ENCODE measurements at regions not wholly inside any gene's neighbourhood (a gene's known extent, or its start where the extent isn't known, plus 50 kb on each side); places are given as distances from the start of the nearest gene placed in this dataset.
"Not testable (repeated sequence)": the region's sequence is repeated elsewhere in the genome, so short reads cannot be mapped to it uniquely, and the experiment has no call there.

DNA sequence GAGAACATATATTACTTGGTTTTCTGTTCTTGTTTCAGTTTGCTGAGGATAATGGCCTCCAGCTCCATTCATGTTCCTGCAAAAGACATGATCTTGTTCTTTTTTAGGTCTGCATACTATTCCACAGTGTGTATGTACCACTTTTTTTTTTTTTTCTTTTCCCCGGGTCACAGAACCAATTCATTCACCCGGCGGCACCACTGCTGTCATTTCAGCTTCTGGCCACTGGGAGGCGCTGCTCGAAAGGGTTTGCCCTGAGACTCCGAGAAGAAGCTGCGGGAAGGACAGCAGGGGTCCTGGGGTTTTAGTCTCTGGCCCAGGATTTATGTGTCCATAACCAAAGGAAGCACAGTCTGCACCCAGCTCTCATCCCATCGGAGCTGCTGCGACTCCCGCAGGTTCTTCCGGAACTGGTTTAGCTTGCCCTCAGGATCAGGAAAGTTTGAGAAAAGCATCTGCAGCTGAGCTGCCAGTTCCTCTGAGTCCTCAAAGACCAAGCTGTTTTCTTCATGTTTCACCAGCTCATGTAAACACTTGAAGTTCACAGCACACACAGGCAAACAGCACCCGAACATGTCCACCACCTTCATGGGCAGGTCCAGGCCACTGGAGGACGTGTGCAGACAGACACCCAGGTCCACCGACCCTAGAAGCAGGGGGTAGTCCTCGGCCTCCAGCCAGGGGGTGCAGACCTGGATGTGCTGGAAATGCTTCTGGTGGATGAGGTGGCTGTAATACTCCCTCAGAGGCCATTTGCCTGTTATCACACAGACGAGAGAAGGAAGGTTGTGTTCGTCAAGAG is 76.3 kb upstream of the KCNAB1 start:
- intact Hi-C loops (cut with DNase I): not testable (repeated sequence)
- peak in 8 of 10 donors; percentile 17 to 92 (median 53) for DNase-seq

- DNase-seq: peak in 1 of 10 donors; percentile 86
- intact Hi-C loops (cut with DNase I): no loop called here
Measured at GRCh38 chr3:156044634-156044975, 75.8 kb upstream of the KCNAB1 start.

GRCh38 chr3:156048483-156048882 is 71.9 kb upstream of the KCNAB1 start:
- intact Hi-C loops (cut with DNase I); DNase-seq: not testable (repeated sequence)

- intact Hi-C loops (cut with DNase I): no loop called here
- DNase-seq: no peak
Measured at GRCh38 chr3:156050918-156051317, 69.5 kb upstream of the KCNAB1 start.

DNA sequence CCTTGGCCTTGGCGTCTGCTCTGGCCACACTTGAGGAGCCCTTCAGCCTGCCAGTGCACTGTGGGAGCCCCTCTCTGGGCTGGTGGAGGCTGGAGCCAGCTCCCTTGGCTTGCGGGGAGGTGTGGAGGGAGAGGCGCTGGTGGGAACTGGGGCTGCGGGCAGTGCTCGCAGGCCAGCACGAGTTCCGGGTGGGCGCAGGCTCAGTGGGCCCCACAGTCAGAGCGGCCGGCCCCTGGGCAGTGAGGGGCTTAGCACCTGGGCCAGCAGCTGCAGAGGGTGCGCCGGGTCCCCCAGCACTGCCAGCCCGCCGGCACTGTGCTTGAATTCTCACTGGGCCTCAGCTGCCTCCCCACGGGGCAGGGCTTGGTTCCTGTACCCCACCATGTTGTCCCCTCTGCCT is 68.7 kb upstream of the KCNAB1 start:
- intact Hi-C loops (cut with DNase I): no loop called here
- peak in 2 of 10 donors; percentile 72 to 77 for DNase-seq

GRCh38 chr3:156052115-156052514 is 68.3 kb upstream of the KCNAB1 start:
- DNase-seq: no peak
- intact Hi-C loops (cut with DNase I): no loop called here

DNA sequence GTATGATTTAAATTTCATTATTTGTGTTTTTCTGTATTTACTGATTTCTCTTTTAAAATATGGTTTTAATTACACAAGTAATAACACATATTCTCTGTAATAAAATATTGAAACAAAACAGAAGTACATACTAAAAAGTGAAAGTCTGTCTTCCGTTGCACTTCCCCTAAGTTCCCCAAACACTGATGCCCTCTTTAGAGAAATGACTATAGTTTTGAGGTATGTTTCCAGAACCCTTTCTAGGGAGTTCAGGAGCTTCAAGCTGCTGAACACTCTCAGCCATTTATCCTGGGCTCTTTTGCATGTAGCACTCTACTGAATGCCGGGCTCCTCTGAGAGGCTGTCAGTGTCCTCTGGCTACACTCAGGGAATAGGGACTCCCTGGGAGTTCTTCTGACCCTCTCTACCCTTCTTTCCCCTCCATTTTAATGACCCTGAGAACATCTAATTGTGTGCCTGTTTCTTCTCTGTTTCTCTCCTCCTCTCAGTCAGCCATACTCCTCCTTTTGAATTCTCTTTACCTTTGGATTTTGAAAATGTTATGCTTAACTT is 60.4 kb upstream of the KCNAB1 start:
- intact Hi-C loops (cut with DNase I): no loop called here
- DNase-seq: no peak

DNA sequence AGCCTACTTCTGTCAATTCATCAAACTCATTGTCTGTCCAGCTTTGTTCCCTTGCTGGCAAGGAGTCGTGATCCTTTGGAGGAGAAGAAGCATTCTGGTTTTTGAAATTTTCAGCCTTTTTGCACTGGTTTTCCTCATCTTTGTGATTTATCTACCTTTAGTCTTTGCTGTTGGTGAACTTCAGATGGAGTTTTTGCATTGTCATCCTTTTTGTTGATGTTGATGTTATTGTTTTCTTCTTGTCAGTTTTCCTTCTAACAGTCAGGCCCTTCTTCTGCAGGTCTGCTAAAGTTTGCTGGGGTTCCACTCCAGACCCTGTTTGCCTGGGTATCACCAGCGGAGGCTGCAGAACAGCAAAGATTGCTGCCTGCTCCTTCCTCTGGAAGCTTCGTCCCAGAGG is 52.2 kb upstream of the KCNAB1 start:
- intact Hi-C loops (cut with DNase I); DNase-seq: not testable (repeated sequence)

DNA sequence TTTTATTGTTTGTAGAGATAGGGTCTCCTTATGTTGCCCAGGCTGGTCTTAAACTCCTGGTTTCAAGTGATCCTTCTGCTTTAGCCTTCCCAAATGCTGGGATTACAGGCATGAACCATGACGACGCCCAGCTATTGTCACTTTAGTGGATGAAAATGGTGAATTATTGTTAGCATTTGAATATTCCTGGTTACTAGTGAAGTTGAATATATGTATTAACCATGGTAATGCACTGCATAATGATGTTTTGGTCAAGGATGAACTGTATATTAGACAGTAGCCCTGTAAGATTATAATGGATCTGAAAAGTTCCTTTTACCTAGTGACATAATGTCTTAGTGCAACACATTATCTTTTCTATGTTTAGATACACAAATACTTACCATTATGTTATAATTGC is 50.4 kb upstream of the KCNAB1 start:
- intact Hi-C loops (cut with DNase I): no loop called here

More for the DNA sequence above, 50.4 kb upstream of the KCNAB1 start:
- no peak for DNase-seq
